IPS-18a (cell line): ENCODE measurements at regions not wholly inside any gene's neighbourhood (a gene's known extent, or its start where the extent isn't known, plus 50 kb on each side); places are given as distances from the start of the nearest gene placed in this dataset.

Experiments
- H3K27ac ChIP-seq: one replicate; pipeline ENCODE4 v1.5.1; 2013; ENCODE audit warnings: low read length
- H3K27me3 ChIP-seq: one replicate; pipeline ENCODE4 v1.6.1; 2013; ENCODE audit warnings: mild to moderate bottlenecking, low read length; ENCODE audit not compliant: control insufficient read depth, insufficient read depth
- H3K36me3 ChIP-seq: one replicate; pipeline ENCODE4 v1.6.1; 2013; ENCODE audit warnings: low read depth, low read length; ENCODE audit not compliant: control insufficient read depth
- H3K4me1 ChIP-seq: one replicate; pipeline ENCODE4 v1.6.1; 2013; ENCODE audit warnings: low read depth, low read length; ENCODE audit not compliant: control insufficient read depth
- H3K4me3 ChIP-seq: one replicate; pipeline ENCODE4 v1.5.1; 2013; ENCODE audit warnings: low read length
- H3K9ac ChIP-seq: one replicate; pipeline ENCODE4 v1.6.1; 2013; ENCODE audit warnings: mild to moderate bottlenecking, low read length, moderate library complexity
- H3K9me3 ChIP-seq: one replicate; pipeline ENCODE4 v1.6.1; 2013; ENCODE audit warnings: low read depth, low read length; ENCODE audit not compliant: control insufficient read depth

DNA sequence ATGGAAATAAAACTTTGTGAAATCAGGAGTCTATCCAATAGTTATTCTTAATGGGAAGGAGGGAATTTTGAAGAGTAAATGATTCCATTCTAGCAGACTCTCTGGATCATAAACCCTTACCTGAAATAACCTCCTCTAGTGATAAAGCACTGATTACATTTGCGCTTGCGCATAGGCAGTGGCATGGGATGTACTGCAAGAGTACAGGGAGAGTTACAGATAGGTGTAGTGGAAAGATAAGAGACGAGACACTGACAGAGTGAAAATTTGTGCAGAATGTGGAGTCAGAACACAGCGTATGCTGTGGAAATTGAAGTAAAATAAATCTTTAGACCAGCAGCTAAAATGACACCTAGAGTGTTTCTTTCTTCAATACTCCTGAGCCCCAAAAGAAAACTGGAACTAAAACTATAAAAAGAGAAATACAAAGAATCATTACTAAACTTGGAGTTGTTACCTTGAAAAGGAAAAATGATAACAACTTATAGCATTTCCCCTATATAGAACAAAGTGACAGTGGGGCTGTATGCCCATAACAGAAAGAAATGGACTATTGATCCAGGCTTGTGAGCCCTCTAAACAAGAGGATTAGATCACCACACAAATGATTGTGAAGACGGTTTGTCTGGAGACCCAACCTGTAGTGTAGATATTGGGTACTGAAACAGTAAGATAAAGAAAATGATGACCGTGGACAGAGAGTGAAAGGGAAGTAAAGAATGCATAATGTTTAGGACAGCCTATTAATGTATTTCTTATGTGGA is 1471.2 kb upstream of the NUDT12 start:
- H3K4me1 ChIP-seq: no peaks in the 10 kb centered on the region
- no peak overlapping the region for H3K27ac ChIP-seq
- H3K4me3 ChIP-seq: no peak overlapping the region
- H3K27me3 ChIP-seq: no peaks in the 10 kb centered on the region
- no peaks in the 10 kb centered on the region for H3K9me3 ChIP-seq
- H3K36me3 ChIP-seq: no peaks in the 10 kb centered on the region
- no peak overlapping the region for H3K9ac ChIP-seq

DNA sequence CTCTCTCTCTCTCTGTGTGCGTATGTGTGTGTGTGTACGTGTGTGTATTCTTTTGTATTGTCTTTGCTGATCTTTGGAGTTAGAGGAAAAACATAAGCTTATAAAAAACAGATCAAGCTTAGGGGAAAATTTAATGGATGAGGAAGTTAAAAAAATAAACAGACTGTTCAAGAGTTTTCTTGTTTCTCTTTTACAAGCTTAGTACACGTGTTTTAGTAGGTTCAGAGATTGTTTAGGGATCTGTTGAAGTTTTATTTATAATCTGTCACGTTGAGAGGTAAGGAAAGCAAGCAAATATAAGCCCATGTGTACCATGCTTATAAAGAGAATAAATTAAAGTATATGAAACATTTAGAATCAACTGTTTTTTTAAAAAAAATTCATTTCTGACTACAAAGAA is 1470.3 kb upstream of the NUDT12 start:
- H3K27me3 ChIP-seq: no peaks in the 10 kb centered on the region
- no peaks in the 10 kb centered on the region for H3K36me3 ChIP-seq
- no peak overlapping the region for H3K4me3 ChIP-seq
- H3K27ac ChIP-seq: no peak overlapping the region
- H3K9ac ChIP-seq: no peak overlapping the region
- no peaks in the 10 kb centered on the region for H3K9me3 ChIP-seq
- H3K4me1 ChIP-seq: no peaks in the 10 kb centered on the region

DNA sequence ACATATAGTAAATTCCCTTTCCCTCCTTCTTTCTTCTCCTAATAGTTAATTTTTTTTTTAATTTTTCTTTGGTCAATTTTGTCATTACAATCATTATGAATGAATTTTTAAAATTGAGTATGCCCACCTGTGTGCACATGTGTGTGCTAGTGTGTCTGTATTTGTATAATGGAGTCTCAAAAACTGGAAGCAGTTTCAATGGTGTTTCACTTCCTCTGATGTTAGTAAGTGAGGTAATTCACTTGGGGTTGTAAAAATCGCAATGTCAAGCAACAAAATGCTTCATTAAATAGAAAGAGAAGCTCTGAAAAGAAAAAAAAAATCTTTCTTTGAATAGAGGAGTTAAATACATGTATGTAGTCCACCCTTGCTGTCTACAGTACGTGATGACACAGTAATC is 1467.6 kb upstream of the NUDT12 start:
- Histone ChIP-seq H3K9me3 (no peaks in the 10 kb centered on the region), H3K27me3 (no peaks in the 10 kb centered on the region), H3K9ac (no peak overlapping the region), H3K4me3 (no peak overlapping the region), H3K27ac (no peak overlapping the region), H3K4me1 (no peaks in the 10 kb centered on the region), H3K36me3 (no peaks in the 10 kb centered on the region)

DNA sequence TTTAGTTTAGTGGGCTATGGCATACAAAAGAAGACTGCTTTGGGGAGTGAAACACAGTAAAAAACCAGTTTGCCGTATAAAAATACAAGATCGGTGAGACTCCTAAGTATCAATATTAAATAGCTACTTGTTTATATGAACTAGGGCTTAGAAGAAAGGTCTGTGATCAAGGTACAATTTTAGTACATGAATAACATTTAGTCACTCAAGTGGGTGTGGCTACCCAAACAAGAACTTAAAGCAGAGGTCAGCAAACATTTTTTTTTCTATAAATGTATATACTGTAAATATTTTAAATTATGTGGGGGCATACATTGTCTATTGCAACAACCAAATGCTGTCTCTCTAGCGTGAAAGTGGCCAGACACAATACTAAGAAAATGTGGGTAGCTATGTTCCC is 1452.5 kb upstream of the NUDT12 start:
- Histone ChIP-seq H3K4me3 (no peak overlapping the region), H3K9me3 (no peaks in the 10 kb centered on the region), H3K27me3 (no peaks in the 10 kb centered on the region), H3K4me1 (no peaks in the 10 kb centered on the region), H3K9ac (no peak overlapping the region), H3K27ac (no peak overlapping the region), H3K36me3 (no peaks in the 10 kb centered on the region)

DNA sequence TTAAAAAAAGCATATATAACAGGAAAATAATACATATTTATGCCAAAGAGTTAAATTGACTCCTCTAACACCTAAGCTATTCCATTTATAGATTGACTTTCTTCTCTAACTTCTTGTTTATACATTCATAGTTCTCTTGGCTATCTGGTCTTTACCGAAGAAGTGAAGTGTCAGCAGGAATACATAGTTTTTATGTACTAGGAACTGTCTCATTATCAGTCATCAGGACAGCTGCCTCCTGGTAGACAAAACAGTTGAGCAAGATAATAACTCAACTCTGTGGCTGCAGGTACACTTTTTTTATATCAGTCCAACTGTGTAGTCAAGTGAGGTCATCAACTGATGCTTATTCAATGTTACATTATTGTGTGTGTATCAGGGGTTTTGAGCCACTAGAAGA is 1436.0 kb upstream of the NUDT12 start:
- no peak overlapping the region for H3K9ac ChIP-seq
- H3K27me3 ChIP-seq: no peaks in the 10 kb centered on the region
- H3K4me1 ChIP-seq: no peaks in the 10 kb centered on the region
- no peaks in the 10 kb centered on the region for H3K9me3 ChIP-seq
- H3K27ac ChIP-seq: no peak overlapping the region
- no peak overlapping the region for H3K4me3 ChIP-seq
- no peaks in the 10 kb centered on the region for H3K36me3 ChIP-seq

DNA sequence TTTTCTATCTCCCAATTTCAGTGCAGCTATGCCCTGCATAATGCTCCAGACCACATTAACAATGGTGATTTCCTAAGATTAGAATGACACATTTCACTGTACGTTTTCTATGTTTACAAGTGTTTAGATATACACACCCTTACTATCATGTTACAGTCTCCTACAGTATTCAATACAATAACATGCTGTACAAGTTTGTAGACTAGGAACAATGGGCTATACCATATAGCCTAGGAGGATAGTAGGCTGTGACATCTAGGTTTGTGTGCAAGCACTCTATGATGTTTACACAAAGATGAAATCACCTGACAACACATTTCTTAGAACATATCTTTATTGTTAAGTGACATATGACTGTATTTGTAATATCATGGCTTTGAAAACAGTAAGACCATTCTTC is 1435.6 kb upstream of the NUDT12 start:
- H3K9me3 ChIP-seq: no peaks in the 10 kb centered on the region
- no peaks in the 10 kb centered on the region for H3K27me3 ChIP-seq
- no peak overlapping the region for H3K9ac ChIP-seq
- H3K4me3 ChIP-seq: no peak overlapping the region
- no peaks in the 10 kb centered on the region for H3K36me3 ChIP-seq
- H3K27ac ChIP-seq: no peak overlapping the region
- no peaks in the 10 kb centered on the region for H3K4me1 ChIP-seq

DNA sequence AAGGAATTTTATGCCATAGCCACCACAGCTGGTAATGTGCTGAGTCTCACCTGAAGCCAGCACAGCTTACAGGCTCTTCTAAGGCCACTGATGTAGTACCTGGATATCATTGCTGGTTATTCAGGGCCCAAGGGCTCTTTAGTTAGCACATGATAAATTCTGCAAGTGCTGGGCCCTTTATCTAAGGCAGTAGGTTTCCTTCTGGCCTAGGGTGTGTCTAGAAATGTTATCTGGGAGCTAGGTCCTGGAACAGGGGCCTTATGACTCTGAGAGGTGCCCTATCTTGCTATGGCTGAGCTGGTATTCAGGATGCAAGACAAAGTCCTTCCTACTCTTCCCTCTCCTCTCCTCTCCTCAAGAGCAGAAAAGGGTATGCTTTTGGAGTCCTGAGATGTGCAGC is 1424.5 kb upstream of the NUDT12 start:
- H3K4me3 ChIP-seq: no peak overlapping the region
- no peaks in the 10 kb centered on the region for H3K9me3 ChIP-seq
- no peak overlapping the region for H3K9ac ChIP-seq
- no peaks in the 10 kb centered on the region for H3K36me3 ChIP-seq
- no peak overlapping the region for H3K27ac ChIP-seq
- H3K27me3 ChIP-seq: no peaks in the 10 kb centered on the region
- peaks cover 12% of the 10 kb centered on the region for H3K4me1 ChIP-seq

DNA sequence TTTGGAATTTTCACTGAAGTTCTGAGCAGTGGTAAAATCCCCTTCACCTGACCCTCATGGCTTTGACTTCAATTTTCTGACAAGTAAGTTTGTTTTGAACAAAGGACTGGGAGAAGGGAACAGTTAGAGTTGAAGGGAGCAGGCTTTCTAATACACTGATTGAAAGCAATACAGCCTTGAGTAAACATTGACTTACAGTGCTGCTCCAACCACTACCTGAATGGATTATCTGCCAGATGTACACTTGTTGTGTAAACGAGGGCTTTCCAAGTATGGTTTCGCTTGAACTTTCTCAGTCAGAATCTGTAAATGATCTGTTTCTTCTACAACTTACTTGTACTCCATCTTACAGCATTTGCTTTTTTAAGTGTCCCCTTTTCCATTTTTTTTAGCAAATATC is 1414.9 kb upstream of the NUDT12 start:
- no peak overlapping the region for H3K4me3 ChIP-seq
- no peak overlapping the region for H3K27ac ChIP-seq
- no peaks in the 10 kb centered on the region for H3K27me3 ChIP-seq
- H3K36me3 ChIP-seq: no peaks in the 10 kb centered on the region
- H3K9me3 ChIP-seq: no peaks in the 10 kb centered on the region
- H3K9ac ChIP-seq: no peak overlapping the region
- H3K4me1 ChIP-seq: no peaks in the 10 kb centered on the region

DNA sequence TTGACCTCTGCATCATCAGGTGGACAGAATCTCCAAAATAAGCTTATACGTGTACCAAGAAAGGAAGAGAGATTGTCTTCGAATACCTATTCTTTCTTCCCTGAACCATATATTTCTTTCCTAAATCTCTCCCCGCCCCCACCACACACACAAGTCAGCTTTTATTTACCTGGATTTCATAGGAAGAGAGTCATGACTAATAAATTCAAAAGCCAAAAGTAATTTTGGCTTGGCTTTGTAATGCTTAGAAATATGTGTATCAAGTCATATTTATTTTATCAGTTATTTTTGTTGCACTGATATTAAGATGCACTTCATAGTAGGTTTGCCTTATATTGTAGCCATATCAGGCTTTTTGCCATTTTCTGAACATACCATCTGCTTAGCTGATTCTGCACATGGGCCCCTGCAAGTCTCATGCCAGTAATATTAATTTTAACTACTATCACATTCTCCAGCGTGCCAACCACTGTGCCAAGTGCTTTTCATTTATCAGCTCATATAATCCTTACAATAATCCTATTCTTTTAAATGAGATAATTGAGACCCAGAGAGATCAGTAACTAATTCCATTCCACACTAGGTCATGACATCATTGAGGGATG is 1405.3 kb upstream of the NUDT12 start:
- Histone ChIP-seq H3K4me3 (no peak overlapping the region), H3K9me3 (no peaks in the 10 kb centered on the region), H3K4me1 (no peaks in the 10 kb centered on the region), H3K27me3 (no peaks in the 10 kb centered on the region), H3K36me3 (no peaks in the 10 kb centered on the region), H3K9ac (no peak overlapping the region), H3K27ac (no peak overlapping the region)

DNA sequence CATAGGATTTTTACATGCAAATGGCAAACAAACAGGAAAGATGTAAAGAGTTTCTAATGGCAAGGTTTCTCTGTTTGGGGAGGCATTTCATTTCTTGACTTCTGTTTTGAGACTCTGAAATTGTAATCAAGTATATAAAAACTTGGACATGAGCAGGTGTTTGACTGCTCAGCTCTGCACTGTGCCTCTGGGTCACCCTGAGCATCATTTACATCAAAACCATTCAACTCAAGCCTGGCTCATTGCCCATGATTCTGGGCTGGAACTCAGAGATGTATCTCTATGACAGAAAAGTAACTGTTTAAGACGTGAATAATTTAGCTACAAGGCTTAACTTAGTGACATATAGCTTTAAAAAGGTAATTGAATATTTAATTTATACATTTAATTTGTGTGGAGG is 1402.4 kb upstream of the NUDT12 start:
- no peaks in the 10 kb centered on the region for H3K27me3 ChIP-seq

DNA sequence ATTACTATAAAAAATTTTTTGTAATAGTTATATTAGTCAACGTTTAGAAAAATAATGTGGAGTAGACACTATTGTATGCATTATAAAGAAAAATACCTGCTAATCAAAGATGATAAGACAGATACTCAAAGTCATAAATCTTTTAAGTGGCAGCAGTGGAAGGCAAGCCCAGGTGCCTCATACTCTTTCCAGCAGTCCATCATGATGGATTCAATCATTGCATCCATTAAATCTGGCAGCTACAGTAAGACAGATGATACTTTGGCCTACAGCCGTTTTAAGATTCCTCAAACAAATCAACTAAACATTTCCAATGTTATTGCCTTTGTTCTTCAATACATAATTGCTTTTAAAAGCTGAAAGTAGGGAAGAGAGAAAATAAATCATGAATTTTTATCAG is 1392.9 kb upstream of the NUDT12 start:
- Histone ChIP-seq H3K9me3 (peaks cover 2% of the 10 kb centered on the region), H3K27me3 (no peaks in the 10 kb centered on the region), H3K27ac (no peak overlapping the region), H3K4me3 (no peak overlapping the region), H3K36me3 (no peaks in the 10 kb centered on the region), H3K9ac (no peak overlapping the region), H3K4me1 (no peaks in the 10 kb centered on the region)

More for the DNA sequence above, 1402.4 kb upstream of the NUDT12 start:
- no peaks in the 10 kb centered on the region for H3K9me3 ChIP-seq
- no peak overlapping the region for H3K9ac ChIP-seq
- no peak overlapping the region for H3K4me3 ChIP-seq
- H3K27ac ChIP-seq: no peak overlapping the region
- no peaks in the 10 kb centered on the region for H3K36me3 ChIP-seq
- H3K4me1 ChIP-seq: no peaks in the 10 kb centered on the region

DNA sequence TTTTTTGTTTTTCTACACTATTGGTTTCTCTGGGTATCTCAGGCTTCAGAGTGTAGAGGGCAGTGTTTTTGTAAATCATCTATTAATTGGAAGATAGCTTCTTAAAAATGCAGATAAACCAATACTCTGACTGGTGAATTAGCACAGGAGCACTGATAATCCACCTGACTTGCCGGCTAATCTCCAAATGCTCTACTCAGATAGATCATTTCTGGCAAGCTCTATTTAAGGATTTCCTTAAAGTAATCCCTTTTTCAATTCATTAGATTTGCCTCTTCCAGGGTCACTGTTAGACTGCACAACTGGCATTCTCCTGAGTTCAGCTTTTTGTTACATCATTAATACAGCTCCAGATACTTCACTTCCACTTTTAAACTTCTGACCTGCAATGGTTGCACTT is 1390.3 kb upstream of the NUDT12 start:
- no peaks in the 10 kb centered on the region for H3K9me3 ChIP-seq
- no peaks in the 10 kb centered on the region for H3K36me3 ChIP-seq
- H3K4me1 ChIP-seq: no peaks in the 10 kb centered on the region
- no peak overlapping the region for H3K27ac ChIP-seq
- H3K27me3 ChIP-seq: no peaks in the 10 kb centered on the region
- no peak overlapping the region for H3K9ac ChIP-seq
- no peak overlapping the region for H3K4me3 ChIP-seq
